ENCODE measurements at regions not wholly inside any gene's neighbourhood (a gene's known extent, or its start where the extent isn't known, plus 50 kb on each side); places are given as distances from the start of the nearest gene placed in this dataset.

DNA sequence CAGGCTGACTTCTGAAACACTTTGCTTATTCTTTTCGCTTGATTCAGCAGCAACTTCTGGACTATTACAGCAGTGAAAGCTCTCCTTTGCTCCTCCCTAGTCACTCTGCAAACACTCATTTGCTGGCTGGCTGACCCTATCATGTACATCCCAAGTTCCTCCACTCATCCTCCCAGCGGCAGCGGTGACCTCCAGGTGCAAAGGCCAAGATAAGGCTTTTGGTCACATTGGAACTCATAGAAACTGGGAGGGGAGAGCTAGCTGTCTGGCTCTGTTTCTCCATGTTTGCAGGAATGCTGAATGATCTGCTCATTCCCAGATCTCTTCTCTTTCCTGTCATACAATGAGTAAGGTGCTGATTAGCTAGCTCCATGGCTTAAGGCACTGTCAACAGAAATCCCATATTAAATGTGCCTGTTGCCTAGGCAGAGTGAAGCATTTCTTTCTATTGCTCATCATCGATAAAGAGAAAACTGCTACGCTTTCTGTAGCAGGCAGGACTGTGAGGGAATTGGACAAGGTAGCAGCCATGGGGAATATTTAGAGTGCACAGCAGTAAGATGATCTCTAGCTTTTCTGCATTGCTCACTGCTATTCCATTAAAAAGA is 250.5 kb upstream of the PDE4D start:
- no peak for TF ChIP-seq SREBF2 (IDR thresholded peaks at IDR 0.05; ENCODE audit: low read length)
- TF ChIP-seq, protein P1, sequence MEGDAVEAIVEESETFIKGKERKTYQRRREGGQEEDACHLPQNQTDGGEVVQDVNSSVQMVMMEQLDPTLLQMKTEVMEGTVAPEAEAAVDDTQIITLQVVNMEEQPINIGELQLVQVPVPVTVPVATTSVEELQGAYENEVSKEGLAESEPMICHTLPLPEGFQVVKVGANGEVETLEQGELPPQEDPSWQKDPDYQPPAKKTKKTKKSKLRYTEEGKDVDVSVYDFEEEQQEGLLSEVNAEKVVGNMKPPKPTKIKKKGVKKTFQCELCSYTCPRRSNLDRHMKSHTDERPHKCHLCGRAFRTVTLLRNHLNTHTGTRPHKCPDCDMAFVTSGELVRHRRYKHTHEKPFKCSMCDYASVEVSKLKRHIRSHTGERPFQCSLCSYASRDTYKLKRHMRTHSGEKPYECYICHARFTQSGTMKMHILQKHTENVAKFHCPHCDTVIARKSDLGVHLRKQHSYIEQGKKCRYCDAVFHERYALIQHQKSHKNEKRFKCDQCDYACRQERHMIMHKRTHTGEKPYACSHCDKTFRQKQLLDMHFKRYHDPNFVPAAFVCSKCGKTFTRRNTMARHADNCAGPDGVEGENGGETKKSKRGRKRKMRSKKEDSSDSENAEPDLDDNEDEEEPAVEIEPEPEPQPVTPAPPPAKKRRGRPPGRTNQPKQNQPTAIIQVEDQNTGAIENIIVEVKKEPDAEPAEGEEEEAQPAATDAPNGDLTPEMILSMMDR (IDR thresholded peaks at IDR 0.05 in 2 of 3, conservative IDR thresholded peaks at IDR 0.05 in 1 of 3; ENCODE audit: control insufficient read depth in 2 of 3, extremely low read depth in 1 of 3, insufficient read depth in 1 of 3, low read depth in 3 of 3, low read length in 3 of 3), result no peak
- no peak for TF ChIP-seq SMC3 (IDR thresholded peaks at IDR 0.05; ENCODE audit: borderline replicate concordance, low read length)
- no peak for TF ChIP-seq ZNF24 (IDR thresholded peaks at IDR 0.05)
- no peak for TF ChIP-seq CHD1 (IDR thresholded peaks at IDR 0.05; ENCODE audit: low read depth, low read length)
- TF ChIP-seq ZBED1 (IDR thresholded peaks at IDR 0.05; ENCODE audit: borderline replicate concordance), result no peak
